OCI-LY3 (cell line): ENCODE measurements at regions not wholly inside any gene's neighbourhood (a gene's known extent, or its start where the extent isn't known, plus 50 kb on each side); places are given as distances from the start of the nearest gene placed in this dataset.

Source experiments
- EZH2phosphoT487 ChIP-seq: fragments of 200-600 bp; shearing (Covaris generic); IDR thresholded peaks from 2 replicates; pipeline ENCODE4 v1.6.1; 2018; ENCODE audit warnings: antibody characterized with exemption, mixed run types, low read depth
- TF ChIP-seq, protein P1 (sequence below): fragments of 200-600, 300-600 bp; sonication (generic); IDR thresholded peaks from 2 replicates; pipeline ENCODE4 v1.5.1; 2014; ENCODE audit warnings: antibody characterized with exemption, low read length, low read depth

DNA sequence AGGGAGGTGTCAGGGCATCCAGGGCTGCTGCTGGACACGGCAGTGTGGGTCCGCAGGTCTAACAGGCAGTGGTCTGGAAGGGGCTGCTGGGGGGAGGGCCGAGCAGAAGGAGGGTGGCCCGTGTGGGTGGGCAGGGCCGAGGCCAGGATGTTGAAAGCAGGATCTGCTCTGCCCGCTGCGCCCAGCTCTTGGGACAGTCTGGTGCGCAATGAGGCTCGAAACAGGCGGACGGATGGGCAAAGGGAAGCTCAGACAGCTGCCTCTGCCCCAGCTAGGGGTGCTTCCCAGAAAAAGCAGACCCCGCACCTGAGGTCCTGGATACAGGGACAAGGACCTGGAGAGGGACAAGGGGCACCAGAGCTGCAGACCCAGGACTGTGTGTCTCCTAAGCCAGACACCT is 121.3 kb downstream of the FAM53A start:
- TF ChIP-seq, protein P1, sequence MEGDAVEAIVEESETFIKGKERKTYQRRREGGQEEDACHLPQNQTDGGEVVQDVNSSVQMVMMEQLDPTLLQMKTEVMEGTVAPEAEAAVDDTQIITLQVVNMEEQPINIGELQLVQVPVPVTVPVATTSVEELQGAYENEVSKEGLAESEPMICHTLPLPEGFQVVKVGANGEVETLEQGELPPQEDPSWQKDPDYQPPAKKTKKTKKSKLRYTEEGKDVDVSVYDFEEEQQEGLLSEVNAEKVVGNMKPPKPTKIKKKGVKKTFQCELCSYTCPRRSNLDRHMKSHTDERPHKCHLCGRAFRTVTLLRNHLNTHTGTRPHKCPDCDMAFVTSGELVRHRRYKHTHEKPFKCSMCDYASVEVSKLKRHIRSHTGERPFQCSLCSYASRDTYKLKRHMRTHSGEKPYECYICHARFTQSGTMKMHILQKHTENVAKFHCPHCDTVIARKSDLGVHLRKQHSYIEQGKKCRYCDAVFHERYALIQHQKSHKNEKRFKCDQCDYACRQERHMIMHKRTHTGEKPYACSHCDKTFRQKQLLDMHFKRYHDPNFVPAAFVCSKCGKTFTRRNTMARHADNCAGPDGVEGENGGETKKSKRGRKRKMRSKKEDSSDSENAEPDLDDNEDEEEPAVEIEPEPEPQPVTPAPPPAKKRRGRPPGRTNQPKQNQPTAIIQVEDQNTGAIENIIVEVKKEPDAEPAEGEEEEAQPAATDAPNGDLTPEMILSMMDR = no peak
- TF ChIP-seq EZH2phosphoT487 = no peak
